Liver (tissue), 3 donors: ENCODE measurements at regions not wholly inside any gene's neighbourhood (a gene's known extent, or its start where the extent isn't known, plus 50 kb on each side); places are given as distances from the start of the nearest gene placed in this dataset.

Experiments
- ATF3 ChIP-seq: IDR thresholded peaks from 2 replicates; pipeline ENCODE4 v1.6.1; 2016; ENCODE audit warnings: antibody characterized with exemption
- EGR1 ChIP-seq, 2 donors: IDR thresholded peaks; 2 replicates each; pipeline ENCODE4 v1.6.1; 2016 to 2018; ENCODE audit warnings: antibody characterized with exemption in 2 of 2, low read depth in 2 of 2
- HNF4G ChIP-seq: IDR thresholded peaks from 2 replicates; pipeline ENCODE4 v1.6.1; 2016; ENCODE audit warnings: antibody characterized with exemption
- JUND ChIP-seq, 2 donors: IDR thresholded peaks; 2 replicates each; pipeline ENCODE4 v1.6.1; 2016; ENCODE audit warnings: antibody characterized with exemption in 2 of 2
- RAD21 ChIP-seq, 2 donors: IDR thresholded peaks; 2 replicates each; pipeline ENCODE4 v1.6.1; 2016; ENCODE audit warnings: antibody characterized with exemption in 2 of 2, mild to moderate bottlenecking in 2 of 2
- RXRA ChIP-seq, 2 donors: IDR thresholded peaks; 2 replicates each; pipeline ENCODE4 v1.6.1; 2017 to 2018; ENCODE audit warnings: antibody characterized with exemption in 2 of 2, mild to moderate bottlenecking in 1 of 2
- SP1 ChIP-seq: IDR thresholded peaks from 2 replicates; pipeline ENCODE4 v1.6.1; 2018; ENCODE audit warnings: antibody characterized with exemption, mild to moderate bottlenecking
- TAF1 ChIP-seq: conservative IDR thresholded peaks from 2 replicates; pipeline ENCODE4 v1.6.1; 2016; ENCODE audit warnings: antibody characterized with exemption, mild to moderate bottlenecking
- YY1 ChIP-seq: IDR thresholded peaks from 2 replicates; pipeline ENCODE4 v1.6.1; 2016; ENCODE audit warnings: antibody characterized with exemption, mild to moderate bottlenecking
- ZBTB33 ChIP-seq: IDR thresholded peaks from 2 replicates; pipeline ENCODE4 v1.6.1; 2016; ENCODE audit warnings: antibody characterized with exemption
- TF ChIP-seq, protein P1 (sequence below): fragments of 150-350 bp; IDR thresholded peaks from 2 replicates; pipeline ENCODE4 v1.5.1; 2017; ENCODE audit warnings: improper control_type of control experiment, low read depth, low read length; ENCODE audit not compliant: missing input control
- TF ChIP-seq, protein P2 (sequence below): IDR thresholded peaks from 2 replicates; pipeline ENCODE4 v1.6.1; 2016; ENCODE audit warnings: antibody characterized with exemption, mild to moderate bottlenecking
- donor health status: healthy.
- donor health status: healthy.

DNA sequence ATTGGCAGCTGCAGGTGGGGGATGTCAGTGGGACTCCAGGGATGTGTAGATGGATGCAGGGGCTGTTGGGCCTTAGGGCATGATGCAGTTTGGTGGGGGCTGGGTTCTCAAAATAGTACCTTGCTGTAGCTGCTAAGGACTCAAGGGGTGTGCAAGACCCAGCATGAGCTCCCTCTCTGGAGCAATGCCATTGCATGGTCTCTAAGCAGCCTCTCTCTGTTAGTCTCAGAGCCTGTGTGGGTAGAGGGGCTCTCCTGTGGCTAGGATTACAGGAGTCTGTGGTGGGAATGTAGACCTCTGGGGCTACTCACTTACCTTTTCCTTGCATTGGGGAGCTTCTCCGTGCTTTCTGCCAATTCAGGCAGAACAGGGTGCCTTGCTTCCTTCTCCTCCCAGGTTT lies 228.9 kb downstream of the LPIN1 start:
- TF ChIP-seq YY1 (no peak), RAD21 (IDR thresholded peaks at IDR 0.05) (no peak), JUND (IDR thresholded peaks at IDR 0.05) (no peak), RXRA (IDR thresholded peaks at IDR 0.05) (no peak), EGR1 (IDR thresholded peaks at IDR 0.05; ENCODE audit: low read depth in 2 of 2) (no peak), SP1 (no peak), ZBTB33 (no peak), ATF3 (no peak), HNF4G (no peak), TAF1 (no peak)
- TF ChIP-seq, protein P1, sequence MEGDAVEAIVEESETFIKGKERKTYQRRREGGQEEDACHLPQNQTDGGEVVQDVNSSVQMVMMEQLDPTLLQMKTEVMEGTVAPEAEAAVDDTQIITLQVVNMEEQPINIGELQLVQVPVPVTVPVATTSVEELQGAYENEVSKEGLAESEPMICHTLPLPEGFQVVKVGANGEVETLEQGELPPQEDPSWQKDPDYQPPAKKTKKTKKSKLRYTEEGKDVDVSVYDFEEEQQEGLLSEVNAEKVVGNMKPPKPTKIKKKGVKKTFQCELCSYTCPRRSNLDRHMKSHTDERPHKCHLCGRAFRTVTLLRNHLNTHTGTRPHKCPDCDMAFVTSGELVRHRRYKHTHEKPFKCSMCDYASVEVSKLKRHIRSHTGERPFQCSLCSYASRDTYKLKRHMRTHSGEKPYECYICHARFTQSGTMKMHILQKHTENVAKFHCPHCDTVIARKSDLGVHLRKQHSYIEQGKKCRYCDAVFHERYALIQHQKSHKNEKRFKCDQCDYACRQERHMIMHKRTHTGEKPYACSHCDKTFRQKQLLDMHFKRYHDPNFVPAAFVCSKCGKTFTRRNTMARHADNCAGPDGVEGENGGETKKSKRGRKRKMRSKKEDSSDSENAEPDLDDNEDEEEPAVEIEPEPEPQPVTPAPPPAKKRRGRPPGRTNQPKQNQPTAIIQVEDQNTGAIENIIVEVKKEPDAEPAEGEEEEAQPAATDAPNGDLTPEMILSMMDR, result no peak
- TF ChIP-seq, protein P2, sequence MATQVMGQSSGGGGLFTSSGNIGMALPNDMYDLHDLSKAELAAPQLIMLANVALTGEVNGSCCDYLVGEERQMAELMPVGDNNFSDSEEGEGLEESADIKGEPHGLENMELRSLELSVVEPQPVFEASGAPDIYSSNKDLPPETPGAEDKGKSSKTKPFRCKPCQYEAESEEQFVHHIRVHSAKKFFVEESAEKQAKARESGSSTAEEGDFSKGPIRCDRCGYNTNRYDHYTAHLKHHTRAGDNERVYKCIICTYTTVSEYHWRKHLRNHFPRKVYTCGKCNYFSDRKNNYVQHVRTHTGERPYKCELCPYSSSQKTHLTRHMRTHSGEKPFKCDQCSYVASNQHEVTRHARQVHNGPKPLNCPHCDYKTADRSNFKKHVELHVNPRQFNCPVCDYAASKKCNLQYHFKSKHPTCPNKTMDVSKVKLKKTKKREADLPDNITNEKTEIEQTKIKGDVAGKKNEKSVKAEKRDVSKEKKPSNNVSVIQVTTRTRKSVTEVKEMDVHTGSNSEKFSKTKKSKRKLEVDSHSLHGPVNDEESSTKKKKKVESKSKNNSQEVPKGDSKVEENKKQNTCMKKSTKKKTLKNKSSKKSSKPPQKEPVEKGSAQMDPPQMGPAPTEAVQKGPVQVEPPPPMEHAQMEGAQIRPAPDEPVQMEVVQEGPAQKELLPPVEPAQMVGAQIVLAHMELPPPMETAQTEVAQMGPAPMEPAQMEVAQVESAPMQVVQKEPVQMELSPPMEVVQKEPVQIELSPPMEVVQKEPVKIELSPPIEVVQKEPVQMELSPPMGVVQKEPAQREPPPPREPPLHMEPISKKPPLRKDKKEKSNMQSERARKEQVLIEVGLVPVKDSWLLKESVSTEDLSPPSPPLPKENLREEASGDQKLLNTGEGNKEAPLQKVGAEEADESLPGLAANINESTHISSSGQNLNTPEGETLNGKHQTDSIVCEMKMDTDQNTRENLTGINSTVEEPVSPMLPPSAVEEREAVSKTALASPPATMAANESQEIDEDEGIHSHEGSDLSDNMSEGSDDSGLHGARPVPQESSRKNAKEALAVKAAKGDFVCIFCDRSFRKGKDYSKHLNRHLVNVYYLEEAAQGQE, result no peak
